Activated T-cell treated with anti-CD3 and anti-CD28 coated beads, Interleukin-2, amount 50 U/mL, for 24 hours (primary cell): ENCODE measurements at regions not wholly inside any gene's neighbourhood (a gene's known extent, or its start where the extent isn't known, plus 50 kb on each side); places are given as distances from the start of the nearest gene placed in this dataset.

ENCODE experiments used
- DNase-seq: peaks from one replicate; pipeline ENCODE4 v3.0.0-alpha.2; 2020
- H3K27ac Mint-ChIP-seq: 2 replicates; pipeline ENCODE4 v1.8.0; 2020; ENCODE audit warnings: mild to moderate bottlenecking, mixed read lengths
- H3K27me3 Mint-ChIP-seq: 2 replicates; pipeline ENCODE4 v1.8.0; 2020; ENCODE audit warnings: mixed read lengths
- H3K36me3 Mint-ChIP-seq: 2 replicates; pipeline ENCODE4 v1.8.0; 2020; ENCODE audit warnings: low read depth, mixed read lengths
- H3K4me1 Mint-ChIP-seq: 2 replicates; pipeline ENCODE4 v1.8.0; 2020; ENCODE audit warnings: low read depth, mixed read lengths
- H3K4me3 Mint-ChIP-seq: 2 replicates; pipeline ENCODE4 v1.8.0; 2020; ENCODE audit warnings: mild to moderate bottlenecking, moderate library complexity, mixed read lengths
- H3K9me3 Mint-ChIP-seq: 2 replicates; pipeline ENCODE4 v1.8.0; 2020; ENCODE audit warnings: mixed read lengths

DNA sequence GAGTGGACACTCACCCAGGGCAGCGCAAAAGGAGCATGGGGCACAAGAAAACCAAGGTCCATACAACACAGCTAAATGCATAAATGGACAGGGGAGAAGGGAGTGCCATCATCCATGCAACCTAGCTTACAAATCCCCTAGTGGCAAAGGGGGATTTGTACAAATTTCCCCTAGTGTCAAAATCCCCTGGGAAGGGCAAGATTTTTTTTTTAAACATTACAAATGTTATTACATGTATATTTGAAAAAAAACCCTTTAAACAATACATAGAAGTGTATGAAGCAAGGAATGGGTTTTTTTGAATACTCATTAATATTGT is 89.6 kb upstream of the IVNS1ABP start:
- Mint-ChIP-seq H3K27me3 (no peaks in the 10 kb centered on the region), H3K4me3 (no peak overlapping the region), H3K9me3 (peaks cover 9% of the 10 kb centered on the region), H3K27ac (no peak overlapping the region), H3K36me3 (no peaks in the 10 kb centered on the region), H3K4me1 (peaks cover 4% of the 10 kb centered on the region)
- DNase-seq: no peak

DNA sequence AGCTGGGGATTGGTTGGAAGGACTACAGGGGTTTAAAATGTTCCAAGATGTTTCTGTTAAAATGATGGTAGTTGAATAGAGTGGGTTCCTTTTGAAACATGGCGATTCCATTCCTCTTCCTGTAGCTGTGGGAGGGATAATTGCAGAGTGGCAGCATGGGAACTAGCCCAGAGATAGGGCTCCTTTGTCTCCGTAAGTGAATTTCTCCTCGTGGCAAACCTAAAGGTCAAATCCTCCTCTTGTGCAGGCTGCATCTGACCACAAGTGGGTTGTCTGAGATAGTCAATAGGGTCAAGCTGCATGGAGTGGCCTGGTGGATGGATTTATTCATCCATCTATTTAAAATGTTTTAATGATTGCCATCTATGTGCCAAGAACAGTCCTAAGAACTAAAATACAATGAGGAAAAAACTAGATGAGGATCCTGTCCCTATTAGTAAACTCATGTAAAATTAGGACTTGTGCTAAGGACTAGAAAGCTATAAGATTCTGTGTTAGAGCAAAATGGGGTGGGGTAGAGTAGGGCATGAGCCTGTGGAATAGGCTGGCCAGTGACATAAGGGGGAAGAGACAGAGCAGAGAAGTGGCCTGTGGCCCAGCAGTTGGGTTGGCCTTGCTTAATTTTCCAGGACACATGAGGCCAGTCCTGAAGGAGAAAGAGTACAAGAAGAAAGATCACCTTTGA is 89.1 kb upstream of the IVNS1ABP start:
- H3K27me3 Mint-ChIP-seq: no peaks in the 10 kb centered on the region
- H3K36me3 Mint-ChIP-seq: no peaks in the 10 kb centered on the region
- H3K27ac Mint-ChIP-seq: no peak overlapping the region
- no peak overlapping the region for H3K4me3 Mint-ChIP-seq
- no peak for DNase-seq
- H3K9me3 Mint-ChIP-seq: peaks cover 9% of the 10 kb centered on the region
- H3K4me1 Mint-ChIP-seq: peaks cover 4% of the 10 kb centered on the region

DNA sequence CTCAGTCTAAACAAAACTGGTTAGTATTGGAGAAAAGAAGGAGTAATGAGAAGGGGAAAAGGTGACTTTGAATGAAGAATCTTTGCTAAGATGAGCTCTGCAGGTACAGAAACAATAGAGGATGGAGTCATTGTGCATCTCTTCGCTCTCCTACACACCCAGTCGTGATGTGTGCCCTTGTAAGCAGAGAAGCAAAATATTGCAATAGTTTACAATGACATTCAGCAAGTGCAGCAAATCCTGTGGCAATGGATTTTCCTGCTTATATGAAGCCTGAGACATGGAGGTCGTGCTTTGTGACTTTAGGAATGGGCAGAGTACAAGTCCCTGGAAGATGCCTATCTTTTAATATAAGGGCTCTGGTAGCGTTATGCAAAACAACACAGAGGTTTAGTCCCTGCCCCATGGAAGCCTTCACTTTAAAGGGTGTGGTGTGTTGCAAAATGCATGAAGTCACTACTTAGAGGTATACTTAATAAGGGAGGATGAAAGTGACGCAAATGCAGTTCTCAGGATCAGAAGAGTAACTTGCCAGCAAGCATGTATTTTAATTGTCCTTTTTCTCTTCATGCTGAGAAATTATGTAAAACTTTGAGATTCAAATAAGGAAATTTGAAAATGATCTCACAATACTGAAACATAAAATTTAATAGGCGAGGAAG is 88.0 kb upstream of the IVNS1ABP start:
- no peak overlapping the region for H3K4me3 Mint-ChIP-seq
- H3K36me3 Mint-ChIP-seq: no peaks in the 10 kb centered on the region

DNA sequence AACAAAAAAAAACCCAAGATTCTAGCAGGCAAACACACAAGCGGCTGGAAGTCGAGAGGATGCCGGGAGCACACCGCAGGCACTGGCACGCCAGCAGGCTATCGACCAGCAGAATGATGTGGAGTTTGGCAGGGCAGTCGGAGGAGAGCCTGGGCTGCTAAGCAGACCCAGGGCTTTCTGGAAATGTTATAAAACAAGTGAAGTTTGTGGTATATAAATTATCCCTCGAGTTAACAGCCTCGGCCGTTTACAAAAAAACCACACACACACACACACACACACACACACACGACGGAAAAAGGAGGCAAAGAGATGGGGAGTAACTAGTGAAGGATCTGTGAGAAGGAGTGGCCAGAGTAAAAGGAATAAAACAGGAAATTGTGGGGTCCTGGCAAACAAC is 87.2 kb upstream of the IVNS1ABP start:
- Mint-ChIP-seq H3K4me3 (no peak overlapping the region), H3K4me1 (peaks cover 2% of the 10 kb centered on the region), H3K27me3 (no peaks in the 10 kb centered on the region), H3K36me3 (no peaks in the 10 kb centered on the region), H3K27ac (no peak overlapping the region), H3K9me3 (peaks cover 9% of the 10 kb centered on the region)
- no peak for DNase-seq

More for the DNA sequence above, 88.0 kb upstream of the IVNS1ABP start:
- H3K27ac Mint-ChIP-seq: no peak overlapping the region
- no peak for DNase-seq
- peaks cover 4% of the 10 kb centered on the region for H3K4me1 Mint-ChIP-seq
- no peaks in the 10 kb centered on the region for H3K27me3 Mint-ChIP-seq
- H3K9me3 Mint-ChIP-seq: peaks cover 9% of the 10 kb centered on the region

DNA sequence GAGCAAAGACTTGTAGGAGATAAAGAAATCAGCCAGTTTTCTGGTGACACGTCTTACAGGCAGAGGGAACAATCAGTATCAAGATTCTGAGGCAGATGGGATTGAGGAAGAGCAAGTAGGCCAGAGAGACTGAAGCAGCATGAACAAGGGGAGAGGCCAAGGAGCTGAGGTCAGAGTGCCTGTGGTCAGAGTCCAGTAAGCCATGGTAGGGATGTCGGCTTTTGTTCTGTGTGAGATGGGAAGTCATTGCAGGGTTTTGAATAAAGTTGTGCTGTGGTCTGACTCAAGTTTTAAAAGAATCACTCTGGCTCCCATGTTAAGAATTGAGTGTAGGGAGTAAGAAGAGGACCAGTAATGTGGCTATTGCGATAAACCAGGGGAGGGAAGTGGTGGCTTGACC is 85.9 kb upstream of the IVNS1ABP start:
- no peaks in the 10 kb centered on the region for H3K36me3 Mint-ChIP-seq
- DNase-seq: no peak
- peaks cover 3% of the 10 kb centered on the region for H3K4me1 Mint-ChIP-seq
- H3K4me3 Mint-ChIP-seq: no peak overlapping the region
- H3K27me3 Mint-ChIP-seq: no peaks in the 10 kb centered on the region
- no peak overlapping the region for H3K27ac Mint-ChIP-seq
- peaks cover 7% of the 10 kb centered on the region for H3K9me3 Mint-ChIP-seq

DNA sequence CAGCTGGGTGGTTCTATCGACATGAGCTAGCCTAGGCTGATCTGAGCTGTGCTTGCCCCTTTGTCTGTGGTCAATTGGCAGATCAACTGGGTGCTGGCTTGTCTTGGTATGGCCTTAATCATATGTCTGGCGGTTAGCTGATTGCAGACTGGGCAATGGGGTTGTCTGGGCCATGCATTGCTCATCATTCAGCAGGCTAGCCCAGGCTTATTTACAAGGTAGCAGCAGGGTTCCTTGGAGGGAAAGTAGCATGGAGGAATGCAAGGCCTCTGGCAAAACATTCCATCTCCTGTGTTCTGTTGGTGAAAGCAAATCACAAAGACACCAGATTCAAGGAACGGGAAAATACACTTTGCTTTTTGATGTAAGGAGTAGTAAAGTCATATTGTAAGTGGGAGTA is 84.0 kb upstream of the IVNS1ABP start:
- Mint-ChIP-seq H3K4me1 (peaks cover 3% of the 10 kb centered on the region), H3K36me3 (no peaks in the 10 kb centered on the region), H3K27me3 (no peaks in the 10 kb centered on the region), H3K27ac (no peak overlapping the region), H3K9me3 (no peaks in the 10 kb centered on the region), H3K4me3 (no peak overlapping the region)
- DNase-seq: no peak

DNA sequence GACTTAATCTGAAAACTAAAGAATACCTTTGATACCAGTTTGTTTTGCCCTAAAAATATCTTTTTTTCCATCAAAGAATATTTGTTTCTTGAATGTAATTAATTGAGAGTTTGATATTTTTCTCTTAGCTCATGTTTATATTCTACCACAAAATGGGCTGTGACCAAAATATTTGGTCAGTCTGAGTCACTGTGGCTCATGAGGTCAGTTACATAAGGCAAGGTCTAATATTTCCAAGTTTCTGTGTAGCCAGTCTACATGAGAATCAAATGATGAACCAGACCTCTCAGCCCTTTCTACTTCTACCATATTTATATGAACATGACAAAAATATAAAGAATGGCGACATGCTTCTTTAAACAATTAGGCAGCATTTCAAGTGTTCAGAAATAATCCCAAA is 83.0 kb upstream of the IVNS1ABP start:
- no peak for DNase-seq
- H3K27ac Mint-ChIP-seq: no peak overlapping the region
- peaks cover 3% of the 10 kb centered on the region for H3K4me1 Mint-ChIP-seq
- H3K36me3 Mint-ChIP-seq: no peaks in the 10 kb centered on the region
- H3K4me3 Mint-ChIP-seq: no peak overlapping the region
- no peaks in the 10 kb centered on the region for H3K9me3 Mint-ChIP-seq
- no peaks in the 10 kb centered on the region for H3K27me3 Mint-ChIP-seq

DNA sequence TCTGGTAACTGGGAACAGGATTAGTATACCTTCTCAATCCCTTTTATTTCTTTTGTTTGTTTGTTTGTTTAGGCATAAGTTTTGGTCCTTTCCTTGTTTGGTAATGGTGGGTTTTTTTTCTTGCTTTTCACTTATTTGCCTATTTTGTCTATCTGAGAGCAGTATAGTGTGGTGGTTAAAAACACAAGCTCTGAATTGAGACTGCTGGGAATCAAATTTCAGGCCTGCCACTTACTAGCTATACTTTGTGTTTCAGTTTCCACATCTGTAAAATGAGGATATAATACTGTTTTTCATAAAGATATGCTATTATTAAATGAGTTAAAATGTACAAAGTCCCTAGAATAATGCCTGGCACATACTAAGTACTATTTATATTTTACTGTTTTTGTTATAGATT is 81.6 kb upstream of the IVNS1ABP start:
- no peaks in the 10 kb centered on the region for H3K36me3 Mint-ChIP-seq
- no peaks in the 10 kb centered on the region for H3K27me3 Mint-ChIP-seq
- H3K9me3 Mint-ChIP-seq: no peaks in the 10 kb centered on the region
- H3K4me1 Mint-ChIP-seq: peaks cover 3% of the 10 kb centered on the region
- no peak overlapping the region for H3K27ac Mint-ChIP-seq
- H3K4me3 Mint-ChIP-seq: no peak overlapping the region
- no peak for DNase-seq

DNA sequence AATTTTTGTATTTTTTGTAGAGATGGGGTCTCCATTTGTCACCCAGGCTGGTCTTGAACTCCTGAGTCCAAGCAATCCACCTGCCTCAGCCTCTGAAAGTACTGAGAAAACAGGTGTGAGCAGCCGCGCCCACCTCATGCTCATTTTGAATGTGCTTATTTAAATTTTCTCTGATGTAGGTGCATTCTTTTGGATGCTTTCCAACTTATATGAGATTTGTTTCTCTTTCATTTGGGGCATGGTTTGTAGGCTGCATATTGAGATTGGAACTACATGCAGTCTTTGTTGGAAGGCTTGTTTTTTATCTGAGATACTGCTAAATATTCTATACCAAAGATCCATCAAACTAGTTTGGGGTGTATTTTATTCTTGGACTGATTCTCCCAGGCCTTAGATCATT is 81.0 kb upstream of the IVNS1ABP start:
- Mint-ChIP-seq H3K36me3 (no peaks in the 10 kb centered on the region), H3K4me1 (peaks cover 3% of the 10 kb centered on the region), H3K9me3 (no peaks in the 10 kb centered on the region), H3K27me3 (no peaks in the 10 kb centered on the region), H3K27ac (no peak overlapping the region), H3K4me3 (no peak overlapping the region)
- no peak for DNase-seq

DNA sequence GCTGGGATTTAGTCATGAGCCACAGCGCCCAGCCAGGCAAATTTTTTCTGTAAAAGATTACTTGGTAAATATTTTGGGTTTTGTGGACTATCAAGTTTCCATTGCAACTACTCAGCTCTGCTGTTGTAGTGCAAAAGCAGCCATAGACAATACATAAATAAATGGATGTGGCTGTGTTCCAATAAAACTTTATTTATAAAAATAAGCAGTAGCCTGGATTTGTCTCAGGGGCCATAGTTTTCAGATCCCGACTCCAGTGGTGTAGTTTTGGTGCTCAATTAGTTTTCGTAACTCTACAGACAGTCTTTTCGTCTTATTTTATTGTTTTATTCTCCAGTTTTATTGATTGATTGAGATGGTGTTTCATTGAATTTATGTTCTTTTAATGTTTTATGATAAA is 80.1 kb upstream of the IVNS1ABP start:
- no peaks in the 10 kb centered on the region for H3K36me3 Mint-ChIP-seq
- no peak for DNase-seq
- H3K4me3 Mint-ChIP-seq: no peak overlapping the region
- H3K9me3 Mint-ChIP-seq: no peaks in the 10 kb centered on the region
- H3K27me3 Mint-ChIP-seq: no peaks in the 10 kb centered on the region
- H3K4me1 Mint-ChIP-seq: peaks cover 3% of the 10 kb centered on the region
- no peak overlapping the region for H3K27ac Mint-ChIP-seq

DNA sequence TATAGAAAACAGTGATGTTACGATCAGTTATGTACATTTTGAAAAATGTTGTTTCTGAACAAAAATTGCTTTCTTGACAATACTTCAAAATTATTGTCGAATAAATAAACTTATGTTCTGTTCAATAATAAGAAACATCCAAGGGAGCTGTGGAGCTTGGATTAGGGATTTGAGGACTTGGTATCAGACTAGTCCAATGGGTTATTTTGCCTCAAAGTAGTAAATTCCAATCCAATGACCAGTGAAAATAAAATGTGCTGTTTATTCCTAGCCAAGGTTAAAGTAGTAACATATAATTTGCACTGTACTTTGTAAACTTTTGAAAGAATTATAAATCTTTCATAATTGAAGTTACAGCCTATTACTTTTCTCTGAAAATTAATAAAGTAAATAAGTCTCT is 79.1 kb upstream of the IVNS1ABP start:
- Mint-ChIP-seq H3K4me3 (no peak overlapping the region), H3K9me3 (no peaks in the 10 kb centered on the region), H3K36me3 (no peaks in the 10 kb centered on the region), H3K4me1 (peaks cover 3% of the 10 kb centered on the region), H3K27ac (no peak overlapping the region), H3K27me3 (no peaks in the 10 kb centered on the region)
- no peak for DNase-seq

DNA sequence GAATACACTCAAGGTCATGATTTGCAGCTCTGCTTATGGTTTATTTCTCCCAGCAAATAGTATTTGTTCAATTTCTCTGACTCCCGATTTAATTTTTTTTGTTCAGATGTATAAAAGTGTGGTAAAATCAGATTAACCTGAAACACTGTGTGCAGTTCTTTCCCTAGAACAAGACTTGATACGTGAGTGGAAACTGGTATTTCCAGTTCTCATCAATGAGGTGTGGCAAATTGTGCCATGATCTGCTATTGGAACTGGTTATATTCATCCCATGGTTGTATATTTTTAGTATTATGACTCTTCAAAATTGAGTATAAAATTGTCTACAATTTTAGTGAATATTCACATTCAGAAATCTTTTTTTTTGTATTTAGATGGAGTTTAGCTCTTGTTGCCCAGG is 76.8 kb upstream of the IVNS1ABP start:
- no peak for DNase-seq
- Mint-ChIP-seq H3K4me1 (peaks cover 3% of the 10 kb centered on the region), H3K36me3 (no peaks in the 10 kb centered on the region), H3K4me3 (no peak overlapping the region), H3K27me3 (no peaks in the 10 kb centered on the region), H3K27ac (no peak overlapping the region), H3K9me3 (no peaks in the 10 kb centered on the region)

DNA sequence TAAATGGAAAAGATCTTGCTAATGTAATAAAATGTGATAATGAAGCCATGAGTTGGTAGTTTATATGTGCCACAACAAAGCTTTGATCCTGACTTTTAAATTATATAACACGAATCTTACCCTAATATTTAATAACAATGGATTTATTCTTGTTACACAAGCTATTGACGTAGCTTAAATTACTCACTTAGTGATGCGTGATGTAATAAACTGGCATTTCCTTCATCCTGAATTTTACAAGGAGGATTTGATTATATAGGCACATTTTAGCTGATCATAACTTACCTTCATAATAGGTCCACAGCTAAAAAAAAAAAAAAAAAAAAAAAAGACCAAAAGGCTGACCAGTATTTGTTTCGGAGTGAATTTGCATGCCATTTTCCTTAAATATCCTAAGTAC is 76.2 kb upstream of the IVNS1ABP start:
- DNase-seq: no peak
- Mint-ChIP-seq H3K27ac (no peak overlapping the region), H3K4me1 (peaks cover 3% of the 10 kb centered on the region), H3K4me3 (no peak overlapping the region), H3K36me3 (no peaks in the 10 kb centered on the region), H3K27me3 (no peaks in the 10 kb centered on the region), H3K9me3 (no peaks in the 10 kb centered on the region)

DNA sequence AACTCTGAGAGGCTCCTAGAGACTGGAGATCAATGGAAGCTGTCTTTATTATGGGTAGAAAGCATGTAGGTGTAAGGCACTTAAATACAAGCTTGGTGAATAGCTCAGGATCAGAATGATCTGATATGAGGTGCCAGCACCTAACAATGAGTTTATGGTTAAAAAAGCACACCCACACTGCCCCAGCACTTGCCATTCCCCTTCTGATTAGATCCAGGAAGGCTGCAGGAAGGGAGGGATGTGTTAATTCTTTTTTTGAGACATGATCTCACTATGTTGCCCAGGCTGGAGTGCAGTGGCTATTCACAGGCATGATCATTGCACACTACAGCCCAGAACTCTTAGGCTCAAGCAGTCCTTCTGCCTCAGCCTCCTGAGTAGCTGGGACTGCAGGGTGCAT is 71.8 kb upstream of the IVNS1ABP start:
- Mint-ChIP-seq H3K9me3 (no peaks in the 10 kb centered on the region), H3K36me3 (no peaks in the 10 kb centered on the region), H3K4me1 (peaks cover 4% of the 10 kb centered on the region), H3K4me3 (no peak overlapping the region), H3K27ac (no peak overlapping the region), H3K27me3 (no peaks in the 10 kb centered on the region)
- no peak for DNase-seq

DNA sequence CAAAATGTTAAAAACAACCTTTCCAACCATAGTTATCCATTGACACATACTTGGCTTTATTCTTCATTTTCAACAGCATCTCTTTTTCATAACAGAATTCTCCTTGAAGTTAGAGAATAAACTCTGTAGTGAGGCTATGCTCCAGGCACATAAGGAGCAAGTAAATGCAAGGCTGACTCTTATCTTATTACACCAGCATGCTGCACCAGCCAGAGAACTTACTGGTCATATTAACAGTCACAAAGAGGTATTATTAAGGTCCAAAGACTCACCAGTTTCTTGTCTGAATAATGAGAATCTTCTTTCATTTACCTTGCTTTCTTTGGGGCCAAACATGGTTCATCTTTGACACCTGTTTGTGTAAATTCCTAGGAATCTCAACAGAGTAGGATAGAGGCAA is 71.3 kb upstream of the IVNS1ABP start:
- no peak for DNase-seq
- no peak overlapping the region for H3K4me3 Mint-ChIP-seq
- H3K4me1 Mint-ChIP-seq: peaks cover 5% of the 10 kb centered on the region
- H3K9me3 Mint-ChIP-seq: no peaks in the 10 kb centered on the region
- H3K27ac Mint-ChIP-seq: no peak overlapping the region
- no peaks in the 10 kb centered on the region for H3K27me3 Mint-ChIP-seq
- H3K36me3 Mint-ChIP-seq: no peaks in the 10 kb centered on the region

DNA sequence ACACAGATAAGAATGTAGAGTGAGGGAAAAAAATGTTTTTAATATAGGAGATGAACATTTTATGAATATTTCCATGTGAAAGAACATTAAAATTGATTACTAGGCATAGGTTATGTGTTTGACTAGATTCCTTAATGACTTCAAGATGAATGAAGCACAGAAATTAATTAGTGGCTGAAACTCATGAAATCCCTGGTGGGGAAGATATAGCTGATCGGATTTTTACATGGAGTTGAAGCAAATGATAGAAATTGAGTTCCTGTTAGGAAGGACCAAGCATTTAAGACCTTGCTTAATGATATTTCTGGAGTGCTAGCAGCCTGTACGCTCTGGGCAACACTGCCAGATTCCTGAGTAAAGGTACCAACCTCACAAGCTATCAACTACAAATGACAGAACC is 68.9 kb upstream of the IVNS1ABP start:
- Mint-ChIP-seq H3K27ac (no peak overlapping the region), H3K4me3 (no peak overlapping the region), H3K27me3 (no peaks in the 10 kb centered on the region), H3K4me1 (peaks cover 6% of the 10 kb centered on the region), H3K9me3 (peaks cover 8% of the 10 kb centered on the region), H3K36me3 (no peaks in the 10 kb centered on the region)
- no peak for DNase-seq
